CD14-positive monocyte (primary cell): ENCODE measurements at regions not wholly inside any gene's neighbourhood (a gene's known extent, or its start where the extent isn't known, plus 50 kb on each side); places are given as distances from the start of the nearest gene placed in this dataset.

Experiments used
- DNase-seq, 3 donors: peaks; one replicate each; pipeline ENCODE4 v3.0.0-alpha.2; 2011 to 2022
- H2AFZ ChIP-seq: 2 replicates; pipeline ENCODE4 v1.6.0; 2012; ENCODE audit warnings: mild to moderate bottlenecking, low read depth, low read length, inconsistent platforms; ENCODE audit not compliant: insufficient read depth, poor library complexity, severe bottlenecking
- H3K27ac ChIP-seq, 2 donors: 1 replicate in 1 of 2; 2 replicates in 1 of 2; pipeline ENCODE4 v1.5.1; 2012 to 2013; ENCODE audit warnings: low read length in 2 of 2, control low read depth in 1 of 2, inconsistent platforms in 1 of 2, low read depth in 1 of 2, mild to moderate bottlenecking in 1 of 2
- H3K27me3 ChIP-seq, 2 donors: one replicate each; pipeline versions ENCODE4 v1.6.0 to v1.6.1; 2011 to 2013; ENCODE audit warnings: low read length in 2 of 2; ENCODE audit not compliant: control insufficient read depth in 2 of 2, insufficient read depth in 2 of 2
- H3K36me3 ChIP-seq, 2 donors: replicated peaks in 1 of 2; 1 replicate in 1 of 2; 2 replicates in 1 of 2; pipeline versions ENCODE4 v1.5.1 to v1.6.1; 2012 to 2013; ENCODE audit warnings: low read length in 2 of 2, control low read depth in 1 of 2, inconsistent platforms in 1 of 2, mild to moderate bottlenecking in 1 of 2; ENCODE audit not compliant: insufficient read depth in 2 of 2, control insufficient read depth in 1 of 2
- H3K4me1 ChIP-seq, 2 donors: 1 replicate in 1 of 2; 2 replicates in 1 of 2; pipeline versions ENCODE4 v1.5.1 to v1.6.1; 2012 to 2013; ENCODE audit warnings: low read length in 2 of 2, control low read depth in 1 of 2, inconsistent platforms in 1 of 2, mild to moderate bottlenecking in 1 of 2, moderate library complexity in 1 of 2; ENCODE audit not compliant: insufficient read depth in 2 of 2, control insufficient read depth in 1 of 2
- H3K4me2 ChIP-seq: replicated peaks from 2 replicates; pipeline ENCODE3; 2012; ENCODE audit warnings: low read length, moderate library complexity, mild to moderate bottlenecking; ENCODE audit not compliant: poor library complexity, severe bottlenecking; ENCODE audit errors: extremely low read depth
- H3K4me3 ChIP-seq, 3 experiments: fragments of 200-600 bp in 1 of 3; sonication (generic) in 1 of 3; replicated peaks in 1 of 3; 1 replicate in 2 of 3; 2 replicates in 1 of 3; pipeline ENCODE4 v1.5.1; 2011 to 2013; ENCODE audit warnings: low read length in 3 of 3, mild to moderate bottlenecking in 3 of 3, control low read depth in 2 of 3, low read depth in 2 of 3, inconsistent platforms in 1 of 3, moderate library complexity in 1 of 3
- H3K79me2 ChIP-seq: 2 replicates; pipeline ENCODE4 v1.6.0; 2012; ENCODE audit warnings: mild to moderate bottlenecking, control low read depth, inconsistent platforms, low read length, moderate library complexity; ENCODE audit not compliant: insufficient read depth
- H3K9ac ChIP-seq: 2 replicates; pipeline ENCODE4 v1.6.0; 2017; ENCODE audit warnings: low read length, mild to moderate bottlenecking; ENCODE audit not compliant: insufficient read depth, poor library complexity, severe bottlenecking
- H3K9me3 ChIP-seq, 2 donors: replicated peaks in 1 of 2; 1 replicate in 1 of 2; 2 replicates in 1 of 2; pipeline versions ENCODE4 v1.5.1 to v1.6.1; 2012 to 2013; ENCODE audit warnings: low read length in 2 of 2, control low read depth in 1 of 2; ENCODE audit not compliant: control insufficient read depth in 1 of 2, insufficient read depth in 1 of 2
- H4K20me1 ChIP-seq: 2 replicates; pipeline ENCODE4 v1.6.0; 2012; ENCODE audit warnings: mild to moderate bottlenecking, low read length, control low read depth, moderate library complexity; ENCODE audit not compliant: insufficient read depth
- H3K27ac Mint-ChIP-seq, 7 donors: one replicate each; pipeline ENCODE4 v1.8.0; 2020; ENCODE audit warnings: mild to moderate bottlenecking in 7 of 7, mixed read lengths in 7 of 7, moderate library complexity in 6 of 7, inconsistent platforms in 2 of 7
- H3K27me3 Mint-ChIP-seq, 3 donors: one replicate each; pipeline ENCODE4 v1.8.0; 2021 to 2022; ENCODE audit warnings: low read depth in 3 of 3, mild to moderate bottlenecking in 3 of 3, mixed read lengths in 3 of 3, moderate library complexity in 3 of 3, inconsistent platforms in 1 of 3
- H3K36me3 Mint-ChIP-seq, 2 donors: one replicate each; pipeline ENCODE4 v1.8.0; 2020; ENCODE audit warnings: mixed read lengths in 2 of 2, inconsistent platforms in 1 of 2, mild to moderate bottlenecking in 1 of 2
- H3K4me1 Mint-ChIP-seq: one replicate; pipeline ENCODE4 v1.8.0; 2020; ENCODE audit warnings: mild to moderate bottlenecking, mixed read lengths
- H3K4me3 Mint-ChIP-seq, 2 donors: one replicate each; pipeline ENCODE4 v1.8.0; 2020; ENCODE audit warnings: mild to moderate bottlenecking in 2 of 2, mixed read lengths in 2 of 2, moderate library complexity in 1 of 2
- H3K9me3 Mint-ChIP-seq, 7 donors: one replicate each; pipeline ENCODE4 v1.8.0; 2020 to 2022; ENCODE audit warnings: mixed read lengths in 7 of 7, mild to moderate bottlenecking in 6 of 7, moderate library complexity in 6 of 7, inconsistent platforms in 2 of 7
- CTCF ChIP-seq: fragments of 200-600 bp; IDR thresholded peaks from one replicate; pipeline ENCODE4 v1.8.0; 2022; ENCODE audit warnings: antibody characterized with exemption, mild to moderate bottlenecking
- WGBS: methylation state at CpG from one replicate; pipeline ENCODE4 v1.1.5; 2013; ENCODE audit warnings: missing lambda C conversion rate; ENCODE audit not compliant: insufficient coverage; 5-methylcytosine and 5-hydroxymethylcytosine counted together
- intact Hi-C, 2 donors: fragments of 100-400 bp; cut with micrococcal nuclease; formaldehyde crosslinking; loops; one replicate each; pipeline versions ENCODE4 v1.15.0 to v1.15.1; 2023

DNA sequence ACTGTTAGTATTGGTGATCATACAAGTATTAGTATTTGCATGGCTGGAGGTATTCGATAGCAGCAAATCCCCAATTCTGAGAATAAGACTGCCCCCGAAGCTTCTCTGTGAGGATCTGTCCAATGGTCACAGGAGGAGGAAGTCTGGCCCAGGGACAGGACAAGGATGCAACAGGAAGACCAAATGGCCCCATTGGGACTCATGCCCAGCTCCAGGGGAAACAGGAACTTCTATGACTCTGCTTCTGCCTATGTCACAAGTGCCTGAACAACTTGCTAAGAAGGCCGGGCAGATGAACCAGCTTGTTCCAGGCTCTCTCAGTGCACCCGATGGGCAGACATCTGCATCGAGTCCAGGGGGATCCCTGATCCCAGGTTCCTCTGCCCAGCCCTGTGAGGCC, 172.0 kb upstream of the GRB10 start:
- Mint-ChIP-seq H3K9me3 (peaks cover 0 to 5% (median 0%) of the 10 kb centered on the region in 7 donors), H3K36me3 (no peaks in the 10 kb centered on the region), H3K27me3 (peaks cover 0 to 3% (median 0%) of the 10 kb centered on the region in 3 donors), H3K4me3 (no peak overlapping the region), H3K27ac (no peak overlapping the region), H3K4me1 (peaks cover 5% of the 10 kb centered on the region)
- Histone ChIP-seq H3K36me3 (no peaks in the 10 kb centered on the region), H3K9ac (no peak overlapping the region), H3K79me2 (no peaks in the 10 kb centered on the region), H3K27ac (no peak overlapping the region), H2AFZ (no peak overlapping the region), H3K4me1 (no peaks in the 10 kb centered on the region), H3K4me2 (no peak overlapping the region), H3K27me3 (no peaks in the 10 kb centered on the region), H3K4me3 (no peak overlapping the region), H4K20me1 (no peaks in the 10 kb centered on the region), H3K9me3 (no peaks in the 10 kb centered on the region)
- intact Hi-C loops, result no loop called here
- no peak for TF ChIP-seq CTCF
- no peak for DNase-seq
- 34% methylated on average over 5 of the region's 5 CpGs for WGBS

- Mint-ChIP-seq H3K9me3 (peaks cover 0 to 5% (median 0%) of the 10 kb centered on the region in 7 donors), H3K36me3 (no peaks in the 10 kb centered on the region), H3K4me3 (no peak overlapping the region), H3K4me1 (peaks cover 5% of the 10 kb centered on the region), H3K27me3 (peaks cover 0 to 3% (median 0%) of the 10 kb centered on the region in 3 donors), H3K27ac (no peak overlapping the region)
- Histone ChIP-seq H4K20me1 (no peaks in the 10 kb centered on the region), H3K9ac (no peak overlapping the region), H3K4me1 (no peaks in the 10 kb centered on the region), H2AFZ (no peak overlapping the region), H3K79me2 (no peaks in the 10 kb centered on the region), H3K27me3 (no peaks in the 10 kb centered on the region), H3K4me3 (no peak overlapping the region), H3K4me2 (no peak overlapping the region), H3K36me3 (no peaks in the 10 kb centered on the region), H3K27ac (no peak overlapping the region), H3K9me3 (no peaks in the 10 kb centered on the region)
- intact Hi-C loops, result no loop called here
- no peak for DNase-seq
- 87% methylated on average over 2 of the region's 4 CpGs for WGBS
- TF ChIP-seq CTCF, result no peak
Measured at GRCh38 chr7:50954245-50954644, 171.5 kb upstream of the GRB10 start.
